HUES48 (cell line): ENCODE measurements at regions not wholly inside any gene's neighbourhood (a gene's known extent, or its start where the extent isn't known, plus 50 kb on each side); places are given as distances from the start of the nearest gene placed in this dataset.
"Not testable (repeated sequence)": the region's sequence is repeated elsewhere in the genome, so short reads cannot be mapped to it uniquely, and the experiment has no call there.

Source experiments
- H3K27ac ChIP-seq: one replicate; pipeline ENCODE4 v1.7.0; 2013; ENCODE audit warnings: low read depth, low read length, inconsistent platforms
- H3K27me3 ChIP-seq: 2 replicates; pipeline ENCODE4 v1.6.1; 2013; ENCODE audit warnings: mild to moderate bottlenecking, low read length; ENCODE audit not compliant: control insufficient read depth, insufficient read depth
- H3K36me3 ChIP-seq: 2 replicates; pipeline ENCODE4 v1.6.1; 2013; ENCODE audit warnings: low read length; ENCODE audit not compliant: control insufficient read depth, insufficient read depth
- H3K4me1 ChIP-seq: 2 replicates; pipeline ENCODE4 v1.6.1; 2013; ENCODE audit warnings: mild to moderate bottlenecking, low read length; ENCODE audit not compliant: control insufficient read depth, insufficient read depth
- H3K4me3 ChIP-seq: 2 replicates; pipeline ENCODE4 v1.5.1; 2013; ENCODE audit warnings: mild to moderate bottlenecking, low read depth, low read length
- H3K9ac ChIP-seq: 2 replicates; pipeline ENCODE4 v1.6.1; 2013; ENCODE audit warnings: mild to moderate bottlenecking, low read depth, low read length, moderate library complexity
- H3K9me3 ChIP-seq: 2 replicates; pipeline ENCODE4 v1.6.1; 2013; ENCODE audit warnings: low read length; ENCODE audit not compliant: control insufficient read depth, insufficient read depth

DNA sequence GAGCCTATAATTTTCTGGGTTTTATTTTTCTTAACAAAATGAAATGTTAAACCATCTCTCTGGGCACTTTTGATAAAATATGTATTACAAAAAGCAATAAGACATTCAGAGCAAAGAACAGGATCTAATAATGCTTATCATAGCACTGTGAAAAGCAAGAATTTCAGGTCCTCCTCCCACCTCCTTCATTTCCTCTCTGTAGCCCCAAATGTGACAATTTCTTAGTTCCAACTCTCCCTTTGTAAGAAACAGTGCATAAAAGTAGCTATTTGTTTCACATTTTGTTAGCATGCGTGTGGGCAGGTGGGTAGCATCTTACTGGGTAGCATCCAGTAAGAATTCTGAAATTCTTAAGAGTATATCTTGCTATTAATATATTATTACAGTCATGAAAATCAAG lies 130.9 kb upstream of the RASA1 start:
- no peak overlapping the region for H3K4me3 ChIP-seq
- no peaks in the 10 kb centered on the region for H3K36me3 ChIP-seq
- H3K27ac ChIP-seq: no peak overlapping the region
- H3K9ac ChIP-seq: no peak overlapping the region
- no peaks in the 10 kb centered on the region for H3K9me3 ChIP-seq
- peaks cover 6% of the 10 kb centered on the region; the same call in 1 of the 2 replicates for H3K4me1 ChIP-seq
- no peaks in the 10 kb centered on the region for H3K27me3 ChIP-seq

- Histone ChIP-seq H3K27ac (no peak overlapping the region), H3K9ac (no peak overlapping the region), H3K27me3 (no peaks in the 10 kb centered on the region), H3K36me3 (no peaks in the 10 kb centered on the region), H3K9me3 (no peaks in the 10 kb centered on the region), H3K4me1 (peaks cover 6% of the 10 kb centered on the region; the same call in 1 of the 2 replicates), H3K4me3 (no peak overlapping the region)
Observed at GRCh38 chr5:87137283-87137682, 130.4 kb upstream of the RASA1 start.

- H3K4me3 ChIP-seq: no peak overlapping the region
- H3K27me3 ChIP-seq: no peaks in the 10 kb centered on the region
- no peaks in the 10 kb centered on the region for H3K9me3 ChIP-seq
- H3K9ac ChIP-seq: no peak overlapping the region
- no peaks in the 10 kb centered on the region for H3K36me3 ChIP-seq
- H3K4me1 ChIP-seq: peaks cover 6% of the 10 kb centered on the region; the same call in 1 of the 2 replicates
- no peak overlapping the region for H3K27ac ChIP-seq
Observed at GRCh38 chr5:87138091-87138805, 129.4 kb upstream of the RASA1 start.

GRCh38 chr5:87139795-87140194 lies 127.9 kb upstream of the RASA1 start:
- Histone ChIP-seq H3K4me3 (no peak overlapping the region), H3K4me1 (peaks cover 6% of the 10 kb centered on the region; the same call in 1 of the 2 replicates), H3K27me3 (no peaks in the 10 kb centered on the region), H3K9me3 (no peaks in the 10 kb centered on the region), H3K9ac (no peak overlapping the region), H3K27ac (no peak overlapping the region), H3K36me3 (no peaks in the 10 kb centered on the region)

GRCh38 chr5:87141544-87141943 lies 126.1 kb upstream of the RASA1 start:
- Histone ChIP-seq H3K4me1 (no peaks in the 10 kb centered on the region), H3K9ac (no peak overlapping the region), H3K27me3 (no peaks in the 10 kb centered on the region), H3K27ac (no peak overlapping the region), H3K36me3 (no peaks in the 10 kb centered on the region), H3K9me3 (no peaks in the 10 kb centered on the region), H3K4me3 (no peak overlapping the region)

- H3K36me3 ChIP-seq, H3K4me1 ChIP-seq, H3K27me3 ChIP-seq, H3K9ac ChIP-seq, H3K27ac ChIP-seq, H3K4me3 ChIP-seq, H3K9me3 ChIP-seq: not testable (repeated sequence)
Observed at GRCh38 chr5:87145853-87146252, 121.8 kb upstream of the RASA1 start.

GRCh38 chr5:87147441-87147840 lies 120.2 kb upstream of the RASA1 start:
- H3K4me3 ChIP-seq: no peak overlapping the region
- no peaks in the 10 kb centered on the region for H3K27me3 ChIP-seq
- no peaks in the 10 kb centered on the region for H3K4me1 ChIP-seq
- H3K36me3 ChIP-seq: no peaks in the 10 kb centered on the region
- no peak overlapping the region for H3K27ac ChIP-seq
- H3K9ac ChIP-seq: no peak overlapping the region
- no peaks in the 10 kb centered on the region for H3K9me3 ChIP-seq

- no peak overlapping the region for H3K4me3 ChIP-seq
- H3K4me1 ChIP-seq: no peaks in the 10 kb centered on the region
- H3K9me3 ChIP-seq: no peaks in the 10 kb centered on the region
- H3K36me3 ChIP-seq: no peaks in the 10 kb centered on the region
- no peaks in the 10 kb centered on the region for H3K27me3 ChIP-seq
- H3K9ac ChIP-seq: no peak overlapping the region
- no peak overlapping the region for H3K27ac ChIP-seq
Observed at GRCh38 chr5:87150630-87151029, 117.1 kb upstream of the RASA1 start.

DNA sequence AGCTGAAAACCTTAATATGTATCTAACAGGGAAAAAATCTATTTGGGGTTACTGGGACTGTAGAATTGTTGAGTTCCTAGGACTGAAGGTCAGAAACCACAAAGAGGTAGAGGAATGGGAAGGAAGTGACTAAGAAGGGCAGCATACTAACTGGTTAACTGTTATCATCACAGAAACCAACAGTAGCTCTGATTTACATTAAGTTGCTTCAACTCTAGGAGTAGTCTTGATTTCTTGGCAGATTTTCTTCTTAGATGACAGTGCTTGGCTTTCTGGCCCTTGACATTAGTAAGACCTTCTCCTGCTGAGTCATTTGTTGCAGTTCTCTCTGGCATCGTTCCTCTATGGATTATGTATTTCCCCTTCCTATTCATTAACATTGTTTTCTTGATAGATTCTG lies 116.1 kb upstream of the RASA1 start:
- H3K9me3 ChIP-seq: no peaks in the 10 kb centered on the region
- no peaks in the 10 kb centered on the region for H3K36me3 ChIP-seq
- no peaks in the 10 kb centered on the region for H3K27me3 ChIP-seq
- H3K4me1 ChIP-seq: no peaks in the 10 kb centered on the region
- H3K27ac ChIP-seq: no peak overlapping the region
- H3K9ac ChIP-seq: no peak overlapping the region
- H3K4me3 ChIP-seq: no peak overlapping the region

GRCh38 chr5:87152886-87153285 lies 114.8 kb upstream of the RASA1 start:
- Histone ChIP-seq H3K36me3 (no peaks in the 10 kb centered on the region), H3K4me1 (no peaks in the 10 kb centered on the region), H3K9ac (no peak overlapping the region), H3K9me3 (no peaks in the 10 kb centered on the region), H3K4me3 (no peak overlapping the region), H3K27me3 (no peaks in the 10 kb centered on the region), H3K27ac (no peak overlapping the region)

DNA sequence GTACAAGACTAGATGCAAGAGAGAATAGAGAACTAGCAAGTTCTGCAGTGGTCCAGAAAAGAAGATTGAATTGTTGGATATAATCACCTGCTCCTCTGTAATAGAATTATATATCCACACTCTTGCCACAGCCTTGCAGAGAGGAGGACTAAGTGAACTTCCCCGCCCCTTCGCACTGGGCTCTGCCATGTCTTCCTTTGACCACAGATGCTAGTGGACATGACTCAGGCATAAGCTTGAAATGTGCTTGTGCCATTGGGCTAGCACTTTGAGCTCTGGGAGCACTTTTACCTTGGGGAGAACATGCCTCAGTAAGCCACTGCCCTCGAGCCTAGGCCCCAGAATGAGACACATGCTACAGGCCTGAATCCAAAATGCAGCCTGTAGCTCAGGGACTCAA lies 113.5 kb upstream of the RASA1 start:
- Histone ChIP-seq H3K27ac (no peak overlapping the region), H3K4me1 (no peaks in the 10 kb centered on the region), H3K9me3 (no peaks in the 10 kb centered on the region), H3K9ac (no peak overlapping the region), H3K4me3 (no peak overlapping the region), H3K27me3 (no peaks in the 10 kb centered on the region), H3K36me3 (no peaks in the 10 kb centered on the region)
